SK-N-SH (cell line): ENCODE measurements at regions not wholly inside any gene's neighbourhood (a gene's known extent, or its start where the extent isn't known, plus 50 kb on each side); places are given as distances from the start of the nearest gene placed in this dataset.

Experiments
- CTCF ChIA-PET: fragments of 300-600, 350-600 bp; formaldehyde crosslinking; extraction: SDS; loops from one replicate; lab custom pipeline; 2021; lab: Yijun Ruan, JAX
- POLR2A ChIA-PET: fragments of 350-600 bp; sonication (Branson Sonifier 250); formaldehyde crosslinking; extraction: SDS; loops from one replicate; lab custom pipeline; 2020; ENCODE audit warnings: antibody characterized with exemption, inconsistent platforms; lab: Yijun Ruan, JAX
- DNase-seq: peaks from one replicate; pipeline ENCODE4 v3.0.0; 2012
- H2AFZ ChIP-seq: fragments of 200-600 bp; sonication (generic); 2 replicates; pipeline ENCODE4 v1.8.1; 2016; ENCODE audit warnings: antibody characterized with exemption, mild to moderate bottlenecking, low read depth
- H3F3A ChIP-seq: fragments of 200-600 bp; sonication (generic); replicated peaks from 2 replicates; pipeline ENCODE3; 2016; ENCODE audit warnings: antibody characterized with exemption, mild to moderate bottlenecking; ENCODE audit not compliant: insufficient read depth
- H3K27ac ChIP-seq, 2 experiments: fragments of 200-500 bp in 1 of 2; fragments of 200-600 bp in 1 of 2; sonication (Bioruptor generic) in 1 of 2; sonication (generic), shearing (Covaris generic) in 1 of 2; 2 replicates each; pipeline versions ENCODE4 v1.5.1 to v1.6.1; 2014 to 2016; ENCODE audit warnings: low read depth in 2 of 2, inconsistent platforms in 1 of 2, low read length in 1 of 2, mild to moderate bottlenecking in 1 of 2, mixed read lengths in 1 of 2
- H3K27me3 ChIP-seq: fragments of 200-600 bp; sonication (generic), shearing (Covaris generic); 2 replicates; pipeline ENCODE4 v1.6.1; 2016; ENCODE audit warnings: mixed run types; ENCODE audit not compliant: insufficient read depth
- H3K36me3 ChIP-seq, 2 experiments: fragments of 200-500 bp in 1 of 2; fragments of 200-600 bp in 1 of 2; sonication (Bioruptor generic) in 1 of 2; sonication (generic) in 1 of 2; replicated peaks in 1 of 2; 2 replicates each; pipeline versions ENCODE3 to v1.5.1; 2014 to 2016; ENCODE audit warnings: low read length in 1 of 2, mild to moderate bottlenecking in 1 of 2; ENCODE audit not compliant: insufficient read depth in 2 of 2, control insufficient read depth in 1 of 2
- H3K4me1 ChIP-seq, 2 experiments: fragments of 200-500 bp in 1 of 2; fragments of 200-600 bp in 1 of 2; sonication (Bioruptor generic) in 1 of 2; sonication (generic), shearing (Covaris generic) in 1 of 2; 2 replicates each; pipeline versions ENCODE4 v1.5.1 to v1.6.1; 2014 to 2016; ENCODE audit warnings: low read depth in 1 of 2, low read length in 1 of 2, mixed run types in 1 of 2; ENCODE audit not compliant: insufficient read depth in 2 of 2, control insufficient read depth in 1 of 2
- H3K4me2 ChIP-seq: fragments of 200-600 bp; sonication (generic), shearing (Covaris generic); 2 replicates; pipeline ENCODE4 v1.6.1; 2017; ENCODE audit warnings: mixed run types
- H3K4me3 ChIP-seq, 2 experiments: fragments of 200-500 bp in 1 of 2; fragments of 200-600 bp in 1 of 2; sonication (Bioruptor generic) in 1 of 2; sonication (generic), shearing (Covaris generic) in 1 of 2; 2 replicates each; pipeline versions ENCODE4 v1.5.1 to v1.8.1; 2014 to 2016; ENCODE audit warnings: low read depth in 2 of 2, inconsistent platforms in 1 of 2, low read length in 1 of 2, mild to moderate bottlenecking in 1 of 2, mixed read lengths in 1 of 2, moderate library complexity in 1 of 2
- H3K79me2 ChIP-seq: fragments of 200-600 bp; sonication (generic); 2 replicates; pipeline ENCODE4 v1.8.1; 2017; ENCODE audit warnings: mild to moderate bottlenecking; ENCODE audit not compliant: insufficient read depth
- H3K9ac ChIP-seq: fragments of 200-600 bp; sonication (generic); 2 replicates; pipeline ENCODE4 v1.6.1; 2017; ENCODE audit warnings: mixed run types
- H3K9me2 ChIP-seq: fragments of 200-600 bp; sonication (generic); 2 replicates; pipeline ENCODE4 v1.6.1; 2017; ENCODE audit warnings: mixed run types
- H3K9me3 ChIP-seq: fragments of 200-600 bp; sonication (generic); 2 replicates; pipeline ENCODE4 v1.6.1; 2017; ENCODE audit warnings: mixed run types, mild to moderate bottlenecking, moderate library complexity
- H4K20me1 ChIP-seq: fragments of 200-600 bp; sonication (generic); 2 replicates; pipeline ENCODE4 v1.6.1; 2017; ENCODE audit warnings: mild to moderate bottlenecking, mixed run types; ENCODE audit not compliant: insufficient read depth
- GATA2 ChIP-seq: sonication (generic); formaldehyde crosslinking; IDR thresholded peaks from 2 replicates; pipeline ENCODE4 v1.5.0; 2020; ENCODE audit warnings: mild to moderate bottlenecking, missing genetic modification reagents
- IRF3 ChIP-seq: fragments of 150-350 bp; IDR thresholded peaks from 2 replicates; pipeline ENCODE4 v1.6.1; 2016; ENCODE audit warnings: mild to moderate bottlenecking, low read depth, low read length
- JUND ChIP-seq: IDR thresholded peaks from 2 replicates; pipeline ENCODE4 v1.4.0; 2012
- POLR2AphosphoS5 ChIP-seq: IDR thresholded peaks from 2 replicates; pipeline ENCODE4 v1.6.1; 2012; ENCODE audit warnings: low read depth, low read length
- RCOR1 ChIP-seq: fragments of 150-350 bp; IDR thresholded peaks from 2 replicates; pipeline ENCODE4 v1.6.1; 2017; ENCODE audit warnings: antibody characterized with exemption, low read length
- REST ChIP-seq: IDR thresholded peaks from 2 replicates; pipeline ENCODE4 v1.6.1; 2012; ENCODE audit warnings: mild to moderate bottlenecking, low read depth, low read length, moderate library complexity
- WGBS: methylation state at CpG from one replicate; pipeline ENCODE4 v1.1.6; 2017; ENCODE audit warnings: low lambda C conversion rate; 5-methylcytosine and 5-hydroxymethylcytosine counted together

DNA sequence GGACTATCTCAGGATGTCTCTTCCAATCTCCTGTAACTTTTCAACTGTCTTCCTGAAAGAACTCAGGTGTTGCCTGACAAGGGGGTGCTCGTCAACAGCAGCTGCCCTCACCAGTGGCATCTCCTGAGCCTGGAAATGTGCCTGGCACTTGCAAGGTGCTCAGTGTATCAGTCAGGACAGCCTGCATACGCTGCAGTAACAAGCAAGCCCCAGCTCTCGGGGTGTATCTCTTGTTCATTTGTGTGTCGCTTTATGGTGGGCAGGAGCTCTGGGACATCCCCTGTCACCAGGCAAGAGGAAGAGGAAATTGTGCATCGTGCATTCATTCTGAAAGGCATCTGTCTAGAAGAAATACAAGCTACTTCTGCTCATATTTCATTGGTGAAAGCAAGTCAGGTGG is 263.1 kb downstream of the DCDC2C start:
- no peak for DNase-seq
- Histone ChIP-seq H3K9me2 (no peaks in the 10 kb centered on the region), H4K20me1 (no peaks in the 10 kb centered on the region), H3K9ac (no peak overlapping the region), H3K4me1 (no peaks in the 10 kb centered on the region), H3K27ac (no peak overlapping the region), H3K9me3 (no peaks in the 10 kb centered on the region), H3K27me3 (no peaks in the 10 kb centered on the region), H3F3A (no peaks in the 10 kb centered on the region), H3K79me2 (no peaks in the 10 kb centered on the region), H2AFZ (no peak overlapping the region), H3K4me3 (no peak overlapping the region), H3K4me2 (no peak overlapping the region), H3K36me3 (no peaks in the 10 kb centered on the region)
- ChIA-PET CTCF (interaction anchor here (1.9 kb wide), 1 partner anchor 12 kb away, joined by 7 read pairs; no protein-coding TSS in a partner anchor), POLR2A (no interaction called here)
- TF ChIP-seq REST (no peak), JUND (no peak), POLR2AphosphoS5 (no peak), GATA2 (CRISPR knock-in tag) (no peak)
- 6% methylated on average over 5 of the region's 5 CpGs for WGBS

DNA sequence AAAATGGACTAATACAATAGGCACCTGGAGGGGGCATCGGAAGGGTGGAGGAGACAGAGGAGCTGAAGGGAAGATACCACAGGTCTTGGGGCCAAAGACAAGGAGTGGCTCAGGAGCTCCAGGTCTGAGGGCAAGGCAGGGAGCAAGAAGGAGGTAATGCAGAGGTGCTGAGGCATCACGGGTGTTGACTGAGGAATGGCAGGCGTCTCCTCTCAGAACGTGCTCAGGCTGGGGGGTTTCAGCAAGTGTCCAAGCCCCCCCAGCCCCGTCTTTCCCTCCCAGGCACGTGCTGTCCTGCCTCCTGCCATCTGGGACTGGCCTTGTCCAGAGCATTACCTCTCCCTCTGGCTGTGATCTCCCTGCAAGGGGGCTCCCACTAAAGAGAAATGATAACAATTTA is 265.4 kb downstream of the DCDC2C start:
- Histone ChIP-seq H3F3A (no peaks in the 10 kb centered on the region), H3K27ac (no peak overlapping the region), H3K27me3 (no peaks in the 10 kb centered on the region), H4K20me1 (no peaks in the 10 kb centered on the region), H3K79me2 (no peaks in the 10 kb centered on the region), H2AFZ (no peak overlapping the region), H3K9me2 (no peaks in the 10 kb centered on the region), H3K4me2 (no peak overlapping the region), H3K9me3 (no peaks in the 10 kb centered on the region), H3K4me3 (no peak overlapping the region), H3K4me1 (no peaks in the 10 kb centered on the region), H3K9ac (no peak overlapping the region), H3K36me3 (no peaks in the 10 kb centered on the region)
- POLR2A ChIA-PET = no interaction called here
- DNase-seq = no peak
- TF ChIP-seq IRF3 = no peak
- no peak for TF ChIP-seq REST
- TF ChIP-seq JUND = no peak
- no peak for TF ChIP-seq RCOR1
- WGBS = 25% methylated on average over 6 of the region's 6 CpGs
- CTCF ChIA-PET = interaction anchor here (2.0 kb wide), 1 partner anchor 9 kb away, joined by 13 read pairs; no protein-coding TSS in a partner anchor
